ENCODE measurements at regions not wholly inside any gene's neighbourhood (a gene's known extent, or its start where the extent isn't known, plus 50 kb on each side); places are given as distances from the start of the nearest gene placed in this dataset.

DNA sequence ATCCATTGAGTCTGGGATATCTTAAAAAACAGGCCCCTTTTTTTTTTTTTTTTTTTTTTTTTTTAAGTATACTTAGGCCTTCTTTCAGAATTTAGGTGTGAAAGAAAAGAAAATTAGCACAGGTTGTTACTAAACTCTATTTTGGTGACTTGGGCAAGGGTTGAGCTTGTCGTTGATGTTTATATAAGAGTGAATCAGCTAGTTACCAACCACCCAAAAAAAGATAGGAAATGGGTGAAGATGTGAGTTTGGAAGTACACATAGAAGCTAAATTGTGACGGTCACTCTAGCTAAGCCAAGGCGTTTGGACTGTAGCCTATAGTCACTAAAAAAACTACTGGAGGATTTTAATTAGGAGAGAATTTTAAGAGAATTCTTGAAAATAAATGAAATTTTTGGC, 1247.2 kb downstream of the AACS start:
- no peaks in the 10 kb centered on the region for H3K9me3 ChIP-seq (ENCODE audit: control insufficient read depth, low read depth, low read length)
- no peak overlapping the region for H3K27ac ChIP-seq (ENCODE audit: insufficient read length, low read depth, low read length)
- DNase-seq = no peak
- H3K4ac ChIP-seq (ENCODE audit: low read depth, low read length) = no peak overlapping the region
- H3K27me3 ChIP-seq (ENCODE audit: insufficient read depth, low read length) = no peaks in the 10 kb centered on the region
- TF ChIP-seq, protein P1, sequence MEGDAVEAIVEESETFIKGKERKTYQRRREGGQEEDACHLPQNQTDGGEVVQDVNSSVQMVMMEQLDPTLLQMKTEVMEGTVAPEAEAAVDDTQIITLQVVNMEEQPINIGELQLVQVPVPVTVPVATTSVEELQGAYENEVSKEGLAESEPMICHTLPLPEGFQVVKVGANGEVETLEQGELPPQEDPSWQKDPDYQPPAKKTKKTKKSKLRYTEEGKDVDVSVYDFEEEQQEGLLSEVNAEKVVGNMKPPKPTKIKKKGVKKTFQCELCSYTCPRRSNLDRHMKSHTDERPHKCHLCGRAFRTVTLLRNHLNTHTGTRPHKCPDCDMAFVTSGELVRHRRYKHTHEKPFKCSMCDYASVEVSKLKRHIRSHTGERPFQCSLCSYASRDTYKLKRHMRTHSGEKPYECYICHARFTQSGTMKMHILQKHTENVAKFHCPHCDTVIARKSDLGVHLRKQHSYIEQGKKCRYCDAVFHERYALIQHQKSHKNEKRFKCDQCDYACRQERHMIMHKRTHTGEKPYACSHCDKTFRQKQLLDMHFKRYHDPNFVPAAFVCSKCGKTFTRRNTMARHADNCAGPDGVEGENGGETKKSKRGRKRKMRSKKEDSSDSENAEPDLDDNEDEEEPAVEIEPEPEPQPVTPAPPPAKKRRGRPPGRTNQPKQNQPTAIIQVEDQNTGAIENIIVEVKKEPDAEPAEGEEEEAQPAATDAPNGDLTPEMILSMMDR (conservative IDR thresholded peaks at IDR 0.05) = no peak
- H4K8ac ChIP-seq (replicated peaks; ENCODE audit: insufficient read length, low read depth, low read length) = no peak overlapping the region
- no peak overlapping the region for H3K4me3 Mint-ChIP-seq
- H3K4me1 Mint-ChIP-seq = no peaks in the 10 kb centered on the region
- no peak overlapping the region for H3K18ac ChIP-seq (ENCODE audit: insufficient read length, low read depth, low read length)
- no peak overlapping the region for H3K4me2 ChIP-seq (ENCODE audit: insufficient read depth, insufficient read length, low read length)
- H2AFZ ChIP-seq (ENCODE audit: low read length) = no peak overlapping the region
- H3K23ac ChIP-seq (ENCODE audit: insufficient read length, low read depth, low read length) = no peak overlapping the region
- no peak overlapping the region for H2BK120ac ChIP-seq (ENCODE audit: low read depth, low read length, poor library complexity, severe bottlenecking)
- H2AK5ac ChIP-seq (ENCODE audit: insufficient read length, low read length) = no peak overlapping the region
- no peak overlapping the region for H4K5ac ChIP-seq (ENCODE audit: insufficient read length, low read depth, low read length)
- H3K4me1 ChIP-seq (ENCODE audit: insufficient read depth, low read length) = no peaks in the 10 kb centered on the region
- no peak overlapping the region for H2BK5ac ChIP-seq (ENCODE audit: insufficient read length, low read length)
- no peak overlapping the region for H3K56ac ChIP-seq (ENCODE audit: insufficient read length, low read depth, low read length)
- no peaks in the 10 kb centered on the region for H3K79me2 ChIP-seq (ENCODE audit: insufficient read depth, low read length)
- H3K36me3 Mint-ChIP-seq (ENCODE audit: insufficient read depth in 1 of 3, low read depth in 3 of 3) = peaks cover 0 to 2% (median 0%) of the 10 kb centered on the region in 3 experiments; a peak in 2 of 7 replicates
- no peaks in the 10 kb centered on the region for H3K27me3 Mint-ChIP-seq (ENCODE audit: low read depth)
- no peak overlapping the region for H2BK20ac ChIP-seq (ENCODE audit: low read depth, low read length, poor library complexity, severe bottlenecking)
- no peak overlapping the region for H2BK15ac ChIP-seq (ENCODE audit: low read depth, low read length)
- H3K9me3 Mint-ChIP-seq = peaks cover 0 to 9% of the 10 kb centered on the region in 2 experiments; a peak in 4 of 5 replicates
- H3K23me2 ChIP-seq (ENCODE audit: insufficient read length, low read depth, low read length, poor library complexity, severe bottlenecking) = no peaks in the 10 kb centered on the region
- H4K20me1 ChIP-seq (ENCODE audit: control insufficient read depth, insufficient read depth, insufficient read length) = no peaks in the 10 kb centered on the region
- no peak overlapping the region for H3K9ac ChIP-seq (ENCODE audit: extremely low read depth, insufficient read length, low read length)
- H3K14ac ChIP-seq (ENCODE audit: insufficient read depth, low read length) = no peak overlapping the region
- H2BK12ac ChIP-seq (ENCODE audit: insufficient read length, low read depth, low read length) = no peak overlapping the region
- H3K79me1 ChIP-seq (ENCODE audit: insufficient read depth, low read depth, low read length, poor library complexity, severe bottlenecking) = no peaks in the 10 kb centered on the region
- WGBS (ENCODE audit: extremely low coverage, insufficient read length, low lambda C conversion rate) = no CpG with 5 or more reads among the region's 3 CpGs
- no peak overlapping the region for H3T11ph ChIP-seq (ENCODE audit: low read length)
- H4K91ac ChIP-seq (ENCODE audit: insufficient read length, low read depth, low read length) = no peak overlapping the region
- H3K27ac Mint-ChIP-seq = no peak overlapping the region

Measured in H9 (cell line).